ENCODE measurements at regions not wholly inside any gene's neighbourhood (a gene's known extent, or its start where the extent isn't known, plus 50 kb on each side); places are given as distances from the start of the nearest gene placed in this dataset.

GRCh38 chr7:138295049-138295637 lies 164.9 kb upstream of the TRIM24 start:
- TF ChIP-seq CTCF (IDR thresholded peaks at IDR 0.05; ENCODE audit: low read depth, low read length, missing control alignments) = no peak
- no peak overlapping the region for H3K4me3 ChIP-seq (ENCODE audit: low read depth, low read length)
- no peak for DNase-seq (ENCODE audit: low read depth)

GRCh38 chr7:138297526-138297925 lies 162.5 kb upstream of the TRIM24 start:
- H3K4me3 ChIP-seq (ENCODE audit: low read depth, low read length) = no peak overlapping the region
- no peak for DNase-seq (ENCODE audit: low read depth)
- TF ChIP-seq CTCF (IDR thresholded peaks at IDR 0.05; ENCODE audit: low read depth, low read length, missing control alignments) = no peak

GRCh38 chr7:138299066-138299465 lies 161.0 kb upstream of the TRIM24 start:
- DNase-seq (ENCODE audit: low read depth) = no peak
- TF ChIP-seq CTCF (IDR thresholded peaks at IDR 0.05; ENCODE audit: low read depth, low read length, missing control alignments) = no peak

GRCh38 chr7:138303230-138304070 lies 156.6 kb upstream of the TRIM24 start:
- DNase-seq (ENCODE audit: low read depth) = no peak
- TF ChIP-seq CTCF (IDR thresholded peaks at IDR 0.05; ENCODE audit: low read depth, low read length, missing control alignments) = no peak
- no peak overlapping the region for H3K4me3 ChIP-seq (ENCODE audit: low read depth, low read length)

More at GRCh38 chr7:138299066-138299465, 161.0 kb upstream of the TRIM24 start:
- no peak overlapping the region for H3K4me3 ChIP-seq (ENCODE audit: low read depth, low read length)

GRCh38 chr7:138304071-138304320 lies 156.1 kb upstream of the TRIM24 start:
- no peak overlapping the region for H3K4me3 ChIP-seq (ENCODE audit: low read depth, low read length)
- TF ChIP-seq CTCF (IDR thresholded peaks at IDR 0.05; ENCODE audit: low read depth, low read length, missing control alignments) = no peak
- no peak for DNase-seq (ENCODE audit: low read depth)

GRCh38 chr7:138307633-138308032 lies 152.4 kb upstream of the TRIM24 start:
- H3K4me3 ChIP-seq (ENCODE audit: low read depth, low read length) = no peak overlapping the region
- no peak for DNase-seq (ENCODE audit: low read depth)
- TF ChIP-seq CTCF (IDR thresholded peaks at IDR 0.05; ENCODE audit: low read depth, low read length, missing control alignments) = no peak

- no peak for TF ChIP-seq CTCF (IDR thresholded peaks at IDR 0.05; ENCODE audit: low read depth, low read length, missing control alignments)
- H3K4me3 ChIP-seq (ENCODE audit: low read depth, low read length) = no peak overlapping the region
- no peak for DNase-seq (ENCODE audit: low read depth)
Observed at GRCh38 chr7:138308136-138308535, 151.9 kb upstream of the TRIM24 start.
